Thyroid gland (tissue), 4 donors: ENCODE measurements at regions not wholly inside any gene's neighbourhood (a gene's known extent, or its start where the extent isn't known, plus 50 kb on each side); places are given as distances from the start of the nearest gene placed in this dataset.

Experiments
- POLR2A ChIP-seq, 2 donors: fragments of 450-650 bp; IDR thresholded peaks; one replicate each; pipeline ENCODE4 v1.6.1; 2017; ENCODE audit warnings: antibody characterized with exemption in 2 of 2, mild to moderate bottlenecking in 2 of 2, moderate library complexity in 1 of 2
- TF ChIP-seq, protein P1 (sequence below), 6 experiments: fragments of 200-600 bp in 3 of 6; fragments of 450-650 bp in 3 of 6; sonication (generic) in 3 of 6; IDR thresholded peaks; one replicate each; pipeline ENCODE4 v1.5.1; 2016 to 2019; ENCODE audit warnings: antibody characterized with exemption in 6 of 6, mild to moderate bottlenecking in 2 of 6, inconsistent platforms in 1 of 6, moderate library complexity in 1 of 6

DNA sequence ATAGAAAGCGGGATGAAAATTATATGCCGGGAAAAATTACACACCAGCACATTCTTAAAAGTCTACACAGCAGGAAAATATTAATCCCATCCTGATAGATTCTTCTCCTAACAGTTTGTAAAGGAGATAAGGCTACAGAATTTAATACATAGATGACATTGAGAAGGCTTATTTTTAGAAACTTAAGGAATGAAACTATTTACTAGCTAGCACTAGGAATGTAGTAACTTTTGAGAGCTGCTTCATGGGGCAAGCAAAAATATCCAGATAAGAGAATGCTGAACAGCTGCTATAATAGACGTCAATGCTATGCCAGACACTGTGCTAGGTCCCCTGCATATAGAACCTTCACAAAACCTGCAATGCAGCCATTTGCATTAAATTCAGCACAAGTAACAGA is 912.7 kb upstream of the NR2F2 start:
- TF ChIP-seq, protein P1, sequence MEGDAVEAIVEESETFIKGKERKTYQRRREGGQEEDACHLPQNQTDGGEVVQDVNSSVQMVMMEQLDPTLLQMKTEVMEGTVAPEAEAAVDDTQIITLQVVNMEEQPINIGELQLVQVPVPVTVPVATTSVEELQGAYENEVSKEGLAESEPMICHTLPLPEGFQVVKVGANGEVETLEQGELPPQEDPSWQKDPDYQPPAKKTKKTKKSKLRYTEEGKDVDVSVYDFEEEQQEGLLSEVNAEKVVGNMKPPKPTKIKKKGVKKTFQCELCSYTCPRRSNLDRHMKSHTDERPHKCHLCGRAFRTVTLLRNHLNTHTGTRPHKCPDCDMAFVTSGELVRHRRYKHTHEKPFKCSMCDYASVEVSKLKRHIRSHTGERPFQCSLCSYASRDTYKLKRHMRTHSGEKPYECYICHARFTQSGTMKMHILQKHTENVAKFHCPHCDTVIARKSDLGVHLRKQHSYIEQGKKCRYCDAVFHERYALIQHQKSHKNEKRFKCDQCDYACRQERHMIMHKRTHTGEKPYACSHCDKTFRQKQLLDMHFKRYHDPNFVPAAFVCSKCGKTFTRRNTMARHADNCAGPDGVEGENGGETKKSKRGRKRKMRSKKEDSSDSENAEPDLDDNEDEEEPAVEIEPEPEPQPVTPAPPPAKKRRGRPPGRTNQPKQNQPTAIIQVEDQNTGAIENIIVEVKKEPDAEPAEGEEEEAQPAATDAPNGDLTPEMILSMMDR (IDR thresholded peaks at IDR 0.05): no peak
- TF ChIP-seq POLR2A (IDR thresholded peaks at IDR 0.05): no peak
